Mucosa of rectum (tissue), 2 donors: ENCODE measurements at regions not wholly inside any gene's neighbourhood (a gene's known extent, or its start where the extent isn't known, plus 50 kb on each side); places are given as distances from the start of the nearest gene placed in this dataset.

ENCODE experiments used
- H3K27ac ChIP-seq, 2 donors: one replicate each; pipeline ENCODE4 v1.7.0; 2013; ENCODE audit warnings: inconsistent platforms in 2 of 2, low read depth in 2 of 2, low read length in 2 of 2
- H3K27me3 ChIP-seq, 2 donors: one replicate each; pipeline ENCODE4 v1.7.0; 2013; ENCODE audit warnings: low read length in 2 of 2; ENCODE audit not compliant: control insufficient read depth in 2 of 2, insufficient read depth in 2 of 2
- H3K36me3 ChIP-seq, 2 donors: one replicate each; pipeline ENCODE4 v1.7.0; 2013; ENCODE audit warnings: low read length in 2 of 2; ENCODE audit not compliant: control insufficient read depth in 2 of 2, insufficient read depth in 2 of 2
- H3K4me1 ChIP-seq, 2 donors: one replicate each; pipeline ENCODE4 v1.7.0; 2013; ENCODE audit warnings: low read length in 2 of 2, mild to moderate bottlenecking in 1 of 2; ENCODE audit not compliant: control insufficient read depth in 2 of 2, insufficient read depth in 2 of 2
- H3K4me3 ChIP-seq, 2 donors: one replicate each; pipeline ENCODE4 v1.7.0; 2013; ENCODE audit warnings: low read length in 2 of 2
- H3K9ac ChIP-seq, 2 donors: one replicate each; pipeline ENCODE4 v1.7.0; 2013; ENCODE audit warnings: low read length in 2 of 2, low read depth in 1 of 2, mild to moderate bottlenecking in 1 of 2
- H3K9me3 ChIP-seq, 2 donors: one replicate each; pipeline ENCODE4 v1.7.0; 2013; ENCODE audit warnings: low read length in 2 of 2; ENCODE audit not compliant: control insufficient read depth in 2 of 2
- donor health status: healthy.
- donor health status: Normal muscosa, but diverticular disease.

DNA sequence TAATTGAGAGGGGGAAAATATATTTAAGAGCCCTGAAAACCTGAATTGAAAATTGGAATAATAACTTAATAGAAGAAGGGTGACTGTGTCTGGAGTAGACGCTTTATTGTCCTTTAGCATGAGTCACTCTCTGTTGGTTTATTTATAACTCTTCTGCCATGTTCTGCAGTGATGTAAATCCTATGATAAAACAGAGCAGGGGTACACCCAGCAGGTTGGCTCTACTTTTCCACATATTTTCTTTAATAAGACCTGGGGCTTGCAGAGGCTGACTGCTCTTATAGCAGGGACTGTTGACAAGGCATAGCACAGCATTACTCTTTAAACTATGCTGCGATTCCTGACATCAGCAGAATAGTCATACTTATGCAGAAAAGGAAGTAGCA is 389.9 kb upstream of the PCDH9 start:
- H3K9ac ChIP-seq: no peak overlapping the region
- H3K4me3 ChIP-seq: no peak overlapping the region
- H3K27ac ChIP-seq: no peak overlapping the region
- H3K27me3 ChIP-seq: no peaks in the 10 kb centered on the region
- no peaks in the 10 kb centered on the region for H3K9me3 ChIP-seq
- H3K36me3 ChIP-seq: no peaks in the 10 kb centered on the region
- H3K4me1 ChIP-seq: no peaks in the 10 kb centered on the region

GRCh38 chr13:67619351-67619994 is 389.3 kb upstream of the PCDH9 start:
- H3K9me3 ChIP-seq: no peaks in the 10 kb centered on the region
- H3K27me3 ChIP-seq: no peaks in the 10 kb centered on the region
- H3K4me1 ChIP-seq: no peaks in the 10 kb centered on the region
- H3K27ac ChIP-seq: no peak overlapping the region
- H3K9ac ChIP-seq: no peak overlapping the region
- H3K36me3 ChIP-seq: no peaks in the 10 kb centered on the region
- H3K4me3 ChIP-seq: no peak overlapping the region

DNA sequence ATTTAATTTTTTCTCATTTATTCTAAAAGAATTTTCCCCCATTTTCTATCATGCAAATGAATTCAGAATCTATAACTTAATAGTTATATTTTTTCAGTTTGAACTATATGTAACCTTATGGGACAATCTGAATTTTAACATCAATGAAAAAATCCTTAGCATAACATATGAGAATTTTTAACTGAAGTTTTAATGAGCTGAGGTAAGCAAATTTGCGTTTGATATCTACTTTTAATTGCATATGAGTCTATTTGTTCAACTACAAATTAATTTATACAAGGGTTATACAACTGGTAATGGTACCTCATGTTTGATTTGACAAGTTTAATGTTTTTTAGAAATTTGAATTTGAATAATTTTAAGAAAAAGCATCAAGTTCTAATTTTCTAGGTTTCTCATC is 384.4 kb upstream of the PCDH9 start:
- no peak overlapping the region for H3K27ac ChIP-seq
- H3K4me3 ChIP-seq: no peak overlapping the region
- no peaks in the 10 kb centered on the region for H3K9me3 ChIP-seq
- no peak overlapping the region for H3K9ac ChIP-seq
- no peaks in the 10 kb centered on the region for H3K4me1 ChIP-seq
- no peaks in the 10 kb centered on the region for H3K36me3 ChIP-seq
- no peaks in the 10 kb centered on the region for H3K27me3 ChIP-seq

DNA sequence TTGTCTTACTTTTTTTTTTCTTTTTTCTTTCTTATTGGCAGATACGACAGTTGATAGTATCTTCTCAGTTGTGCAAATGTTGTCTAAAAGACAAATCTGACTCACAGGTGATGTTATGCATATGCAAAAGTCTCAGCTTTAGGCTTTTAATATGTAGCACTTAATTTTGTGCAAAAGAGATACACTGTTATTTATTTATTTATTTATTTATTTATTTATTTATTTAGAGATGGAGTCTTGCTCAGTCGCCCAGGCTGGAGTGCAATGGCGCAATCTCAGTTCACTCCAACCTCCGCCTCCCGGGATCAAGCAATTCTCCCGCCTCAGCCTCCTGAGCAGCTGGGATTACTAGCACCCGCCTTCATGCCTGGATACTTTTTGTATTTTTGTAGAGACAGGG is 383.9 kb upstream of the PCDH9 start:
- H3K27ac ChIP-seq: no peak overlapping the region
- no peak overlapping the region for H3K9ac ChIP-seq
- H3K9me3 ChIP-seq: no peaks in the 10 kb centered on the region
- no peaks in the 10 kb centered on the region for H3K27me3 ChIP-seq
- no peak overlapping the region for H3K4me3 ChIP-seq
- H3K36me3 ChIP-seq: no peaks in the 10 kb centered on the region
- no peaks in the 10 kb centered on the region for H3K4me1 ChIP-seq

- Histone ChIP-seq H3K27me3 (no peaks in the 10 kb centered on the region), H3K36me3 (no peaks in the 10 kb centered on the region), H3K4me3 (no peak overlapping the region), H3K27ac (no peak overlapping the region), H3K9ac (no peak overlapping the region), H3K4me1 (no peaks in the 10 kb centered on the region), H3K9me3 (no peaks in the 10 kb centered on the region)
These were observed 358.5 kb upstream of the PCDH9 start for GRCh38 chr13:67588607-67589006.

GRCh38 chr13:67577361-67577760 is 347.2 kb upstream of the PCDH9 start:
- Histone ChIP-seq H3K27ac (no peak overlapping the region), H3K4me1 (no peaks in the 10 kb centered on the region), H3K36me3 (no peaks in the 10 kb centered on the region), H3K9me3 (no peaks in the 10 kb centered on the region), H3K27me3 (no peaks in the 10 kb centered on the region), H3K9ac (no peak overlapping the region), H3K4me3 (no peak overlapping the region)

- H3K27ac ChIP-seq: no peak overlapping the region
- H3K4me3 ChIP-seq: no peak overlapping the region
- no peaks in the 10 kb centered on the region for H3K27me3 ChIP-seq
These were observed 344.4 kb upstream of the PCDH9 start for GRCh38 chr13:67574320-67575233.

DNA sequence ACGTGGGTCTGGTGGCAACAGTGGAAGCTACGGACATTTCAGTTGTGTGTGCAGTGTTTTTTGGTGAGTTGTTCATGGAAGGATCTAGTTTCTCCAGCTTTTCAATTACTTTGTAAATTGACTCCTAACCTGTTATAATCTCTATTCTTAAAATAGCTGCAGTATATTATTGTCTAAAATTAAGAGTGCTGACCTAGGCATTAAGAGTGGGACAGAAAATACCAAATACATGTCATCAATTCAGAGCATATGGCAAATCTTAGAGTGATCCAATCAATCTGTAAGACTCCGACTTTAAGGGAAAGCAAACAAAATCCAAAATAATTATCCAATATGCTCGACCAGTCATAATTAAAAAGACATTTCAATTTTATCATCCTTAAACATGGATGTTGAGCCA is 338.1 kb upstream of the PCDH9 start:
- H3K4me1 ChIP-seq: no peaks in the 10 kb centered on the region
- no peaks in the 10 kb centered on the region for H3K9me3 ChIP-seq
- H3K27me3 ChIP-seq: no peaks in the 10 kb centered on the region
- no peak overlapping the region for H3K4me3 ChIP-seq
- no peak overlapping the region for H3K27ac ChIP-seq
- no peak overlapping the region for H3K9ac ChIP-seq
- no peaks in the 10 kb centered on the region for H3K36me3 ChIP-seq

More at GRCh38 chr13:67574320-67575233, 344.4 kb upstream of the PCDH9 start:
- H3K36me3 ChIP-seq: no peaks in the 10 kb centered on the region
- no peaks in the 10 kb centered on the region for H3K4me1 ChIP-seq
- H3K9ac ChIP-seq: no peak overlapping the region
- H3K9me3 ChIP-seq: no peaks in the 10 kb centered on the region

DNA sequence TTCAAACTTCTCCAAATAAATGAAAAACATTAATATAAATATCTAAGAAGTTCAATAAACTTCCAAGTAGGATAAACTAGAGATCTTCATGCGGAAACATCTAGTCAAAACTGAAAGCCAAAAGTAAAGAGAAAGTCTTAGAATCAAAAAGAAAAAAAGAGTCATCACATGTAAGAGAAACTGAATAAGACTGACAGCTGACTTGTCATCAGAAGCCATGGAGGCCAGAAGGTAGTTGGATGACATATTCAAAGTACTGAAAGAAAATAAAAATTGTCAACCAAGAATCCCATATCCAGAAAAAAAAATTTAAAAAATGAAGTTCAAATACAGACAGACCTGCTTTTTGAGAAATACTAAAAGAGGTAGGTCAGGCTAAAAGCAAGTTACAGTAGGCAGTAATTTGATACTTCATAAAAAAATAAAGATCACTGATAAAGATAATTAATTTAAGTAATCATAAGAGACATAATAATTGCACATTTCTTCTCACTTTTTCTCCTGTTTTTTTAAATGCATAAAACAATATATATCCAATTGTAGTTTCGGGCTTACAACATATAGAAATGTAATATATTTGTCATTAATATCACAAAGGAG is 327.6 kb upstream of the PCDH9 start:
- Histone ChIP-seq H3K27me3 (no peaks in the 10 kb centered on the region), H3K4me1 (no peaks in the 10 kb centered on the region), H3K9me3 (no peaks in the 10 kb centered on the region), H3K4me3 (no peak overlapping the region), H3K36me3 (no peaks in the 10 kb centered on the region), H3K27ac (no peak overlapping the region), H3K9ac (no peak overlapping the region)

- no peaks in the 10 kb centered on the region for H3K9me3 ChIP-seq
- no peaks in the 10 kb centered on the region for H3K4me1 ChIP-seq
- no peaks in the 10 kb centered on the region for H3K36me3 ChIP-seq
- no peak overlapping the region for H3K27ac ChIP-seq
- no peak overlapping the region for H3K4me3 ChIP-seq
- H3K9ac ChIP-seq: no peak overlapping the region
- no peaks in the 10 kb centered on the region for H3K27me3 ChIP-seq
These were observed 327.0 kb upstream of the PCDH9 start for GRCh38 chr13:67557118-67557517.
